GM18507 (cell line): ENCODE measurements at regions not wholly inside any gene's neighbourhood (a gene's known extent, or its start where the extent isn't known, plus 50 kb on each side); places are given as distances from the start of the nearest gene placed in this dataset.
"Not testable (repeated sequence)": the region's sequence is repeated elsewhere in the genome, so short reads cannot be mapped to it uniquely, and the experiment has no call there.

Source experiments
- DNase-seq: peaks from one replicate; pipeline ENCODE4 v3.0.0; 2011; ENCODE audit warnings: low read depth; ENCODE audit not compliant: insufficient read length; ENCODE audit errors: extremely low spot score
- FAIRE-seq: peaks from 2 replicates; lab custom pipeline; 2011; peaks lifted over from hg19 to GRCh38; lab: Jason Lieb, UNC

DNA sequence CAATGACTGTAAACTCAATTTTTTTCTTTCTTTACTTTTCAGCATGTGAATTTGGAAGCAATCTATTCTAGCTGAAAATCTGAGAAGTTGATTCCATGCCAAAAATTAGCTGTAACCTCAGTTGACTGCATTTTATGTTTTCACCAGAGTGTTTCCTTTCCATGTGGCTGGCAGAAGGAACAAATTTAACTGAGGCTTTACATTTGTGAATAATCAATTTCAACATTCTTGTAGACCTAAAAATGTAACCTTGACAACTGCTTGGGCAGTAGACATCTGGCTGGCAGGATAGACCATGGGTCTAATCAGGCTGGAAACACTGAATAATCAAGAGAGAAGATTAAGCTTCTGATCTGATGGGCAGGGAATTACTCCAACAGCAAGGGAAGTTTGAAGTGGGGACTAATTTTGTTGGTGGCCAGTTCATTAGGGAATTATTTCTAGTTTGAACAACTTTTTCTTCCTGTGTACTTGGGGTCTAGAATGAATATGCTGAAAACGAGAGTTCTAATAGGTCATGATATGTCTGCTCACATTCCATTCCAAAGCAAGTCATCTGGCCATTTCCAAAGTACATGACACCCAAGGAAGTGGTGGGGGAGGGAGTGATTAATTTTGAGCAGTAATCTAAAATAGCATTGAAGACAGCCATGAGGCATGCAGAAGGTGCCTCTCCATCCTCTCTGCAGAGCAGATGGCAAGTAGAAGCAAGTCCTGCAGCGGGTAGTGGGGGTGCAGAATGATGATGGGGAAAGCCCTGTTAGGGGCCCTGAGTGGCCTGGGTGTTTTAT, 68.2 kb downstream of the ATP23 start:
- FAIRE-seq (no peak), DNase-seq (no peak)

- FAIRE-seq (no peak), DNase-seq (no peak)
These were observed 70.3 kb downstream of the ATP23 start for GRCh38 chr12:58011676-58012075.

DNA sequence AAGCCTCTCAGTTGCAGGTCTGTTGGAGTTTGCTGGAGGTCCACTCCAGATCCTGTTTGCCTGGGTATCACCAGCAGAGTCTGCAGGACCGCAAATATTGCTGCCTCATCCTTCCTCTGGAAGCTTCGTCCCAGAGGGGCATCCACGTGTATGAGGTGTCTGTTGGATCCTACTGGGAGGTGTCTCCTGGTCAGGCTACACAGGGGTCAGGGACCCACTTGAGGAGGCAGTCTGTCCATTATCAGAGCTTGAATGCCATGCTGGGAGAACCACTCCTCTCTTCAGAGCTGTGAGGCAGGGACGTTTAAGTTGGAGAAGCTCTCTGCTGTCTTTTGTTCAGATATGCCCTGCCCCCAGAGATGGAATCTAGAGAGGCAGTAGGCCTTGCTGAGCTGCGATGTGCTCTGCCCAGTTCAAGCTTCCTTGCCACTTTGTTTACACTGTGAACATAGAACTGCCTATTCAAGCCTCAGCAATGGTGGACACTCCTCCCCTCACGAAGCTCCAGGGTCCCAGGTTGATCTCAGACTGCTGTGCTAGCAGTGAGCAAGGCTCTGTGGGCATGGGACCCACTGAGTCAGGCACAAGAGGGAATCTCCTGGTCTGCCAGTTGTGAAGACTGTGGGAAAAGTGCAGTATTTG, 81.1 kb downstream of the ATP23 start:
- not testable (repeated sequence) for FAIRE-seq, DNase-seq

DNA sequence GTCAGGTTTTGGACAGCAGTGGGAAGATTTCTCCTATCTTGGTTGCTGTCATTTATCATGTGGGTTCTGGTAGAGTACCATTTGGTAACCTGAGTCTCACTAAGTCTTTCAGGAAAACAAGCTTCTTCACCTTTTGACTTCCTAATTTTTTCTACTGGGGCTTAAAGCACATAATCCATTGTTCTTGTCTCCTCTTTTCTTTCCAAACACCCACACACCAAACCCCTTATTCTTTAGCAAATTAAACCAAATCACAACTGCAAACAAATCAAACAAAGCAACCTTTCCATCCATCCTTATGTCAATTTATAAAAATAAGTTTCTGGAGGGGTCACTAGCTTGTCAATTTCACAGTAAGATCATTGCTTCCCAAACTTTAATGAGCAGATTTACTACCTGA, 84.1 kb downstream of the ATP23 start:
- FAIRE-seq (no peak), DNase-seq (no peak)

DNA sequence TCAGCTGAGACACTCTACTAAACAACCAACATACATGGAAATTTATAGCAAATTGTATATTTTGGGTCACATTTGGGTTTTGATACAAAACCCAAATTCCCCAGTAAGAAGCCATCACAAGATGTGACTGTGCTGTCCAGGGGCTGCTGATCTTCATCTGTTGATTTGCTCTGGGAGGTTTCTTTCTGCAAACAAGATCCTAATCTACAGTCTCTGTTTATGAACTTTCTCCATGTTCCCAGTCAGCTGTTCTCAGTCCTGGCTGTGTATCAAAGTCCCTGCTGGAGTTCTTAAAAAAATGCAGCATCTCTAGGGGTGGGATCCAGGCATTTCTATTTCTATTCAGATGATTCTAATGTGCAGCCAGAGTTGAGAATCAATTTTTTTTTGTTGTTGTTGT, 85.1 kb downstream of the ATP23 start:
- FAIRE-seq (no peak), DNase-seq (no peak)

DNA sequence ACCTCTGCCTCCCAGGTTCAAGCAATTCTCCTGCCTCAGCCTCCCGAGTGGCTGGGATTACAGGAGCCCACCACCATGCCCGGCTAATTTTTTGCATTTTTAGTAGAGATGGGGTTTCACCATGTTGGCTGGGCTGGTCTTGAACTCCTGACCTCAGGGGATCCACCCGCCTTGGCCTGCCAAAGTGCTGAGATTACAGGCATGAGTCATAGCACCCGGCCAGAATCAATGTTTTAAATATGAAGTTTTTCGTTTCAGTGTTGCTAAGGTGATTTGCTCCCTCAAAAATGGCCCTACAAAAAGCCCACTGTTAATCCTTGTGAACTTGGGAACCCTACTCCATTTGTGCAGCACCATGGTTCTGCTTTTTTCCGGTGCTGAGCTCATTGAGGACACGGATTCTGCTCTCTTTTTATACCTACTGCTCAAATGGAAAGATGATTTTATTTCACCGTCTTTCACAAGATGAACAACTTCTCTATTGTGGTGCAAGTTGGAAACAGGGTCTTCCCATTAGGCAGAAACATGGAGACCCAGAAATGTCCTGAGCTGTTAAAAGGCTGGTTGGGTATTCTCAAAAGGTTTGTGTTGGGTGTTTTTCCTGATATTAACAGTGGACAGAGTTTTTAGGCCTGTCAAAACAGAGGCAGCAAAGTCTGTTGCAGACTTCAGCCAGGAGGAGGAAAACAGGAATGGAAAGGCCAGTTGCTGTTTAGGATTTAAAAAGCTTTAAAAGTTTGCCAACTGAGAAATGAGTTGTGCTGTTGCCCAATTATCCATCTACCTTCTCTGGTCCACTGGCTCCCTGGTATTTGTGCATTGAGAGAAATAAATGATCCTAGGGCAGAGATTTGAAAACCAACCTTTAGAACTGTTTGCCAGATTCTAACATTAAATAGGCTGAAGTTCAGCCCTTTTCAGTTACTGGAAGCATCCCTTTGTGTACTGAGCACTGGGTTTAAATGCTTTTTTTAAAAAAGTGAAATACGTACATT, 85.8 kb downstream of the ATP23 start:
- FAIRE-seq, result no peak
- no peak for DNase-seq

DNA sequence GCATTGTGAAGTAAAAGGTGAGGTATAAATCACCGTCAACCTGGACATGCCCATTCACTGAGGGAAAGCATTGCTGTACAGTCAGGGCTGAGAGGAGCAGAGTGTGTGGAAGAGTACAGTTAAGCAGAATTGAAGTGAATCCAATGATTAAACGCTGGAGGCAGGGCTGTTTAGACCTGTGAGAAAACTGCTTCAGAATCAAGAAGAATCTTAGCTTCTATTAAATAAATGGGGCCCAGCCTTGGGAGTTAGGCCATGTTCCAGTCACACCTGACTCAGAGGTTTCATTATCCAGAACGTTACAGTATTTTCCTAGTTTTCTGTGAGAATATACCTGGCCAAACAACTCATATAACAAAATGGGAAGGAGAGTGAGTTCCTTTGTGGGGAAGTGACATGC, 86.9 kb downstream of the ATP23 start:
- no peak for DNase-seq
- FAIRE-seq, result no peak

GRCh38 chr12:58029260-58029659, 87.9 kb downstream of the ATP23 start:
- FAIRE-seq (no peak), DNase-seq (no peak)

GRCh38 chr12:58030566-58031279, 89.4 kb downstream of the ATP23 start:
- FAIRE-seq, result no peak
- no peak for DNase-seq

DNA sequence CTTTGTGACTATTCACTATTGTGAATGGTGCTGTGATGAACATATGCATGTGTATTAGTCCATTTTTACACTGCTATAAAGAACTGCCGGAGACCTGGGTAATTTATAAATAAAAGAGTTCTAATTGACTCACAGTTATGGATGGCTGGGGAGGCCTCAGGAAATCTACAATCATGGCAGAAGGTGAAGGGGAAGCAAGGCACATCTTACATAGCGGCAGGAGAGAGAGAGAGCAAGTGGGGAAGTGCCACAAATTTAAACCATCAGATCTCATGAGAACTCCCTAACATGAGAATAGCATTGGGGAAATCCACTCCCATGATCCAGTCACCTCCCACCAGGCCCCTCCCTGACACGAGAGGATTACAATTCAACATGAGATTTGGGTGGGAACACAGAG, 90.8 kb downstream of the ATP23 start:
- FAIRE-seq (no peak), DNase-seq (no peak)

DNA sequence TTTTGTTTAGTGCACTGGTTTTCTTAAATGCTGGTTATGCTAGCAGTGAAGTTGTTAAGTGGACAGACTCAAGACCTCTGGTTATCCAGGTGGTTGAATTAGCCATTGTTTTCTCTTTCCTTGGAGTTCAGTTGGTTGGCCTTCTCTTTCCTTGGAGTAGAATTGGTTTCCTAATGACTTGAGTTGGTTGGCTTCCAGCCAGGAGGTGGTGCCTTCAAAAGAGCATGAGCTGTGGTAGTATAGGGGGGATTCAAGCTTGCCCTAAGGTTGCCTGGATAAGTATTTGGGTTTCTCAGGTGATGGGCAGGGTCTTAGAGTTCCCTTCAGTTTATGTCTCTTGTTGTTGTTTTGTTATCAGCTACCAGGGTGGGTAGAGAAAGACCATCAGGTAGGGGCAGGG, 92.5 kb downstream of the ATP23 start:
- FAIRE-seq (no peak), DNase-seq (no peak)

DNA sequence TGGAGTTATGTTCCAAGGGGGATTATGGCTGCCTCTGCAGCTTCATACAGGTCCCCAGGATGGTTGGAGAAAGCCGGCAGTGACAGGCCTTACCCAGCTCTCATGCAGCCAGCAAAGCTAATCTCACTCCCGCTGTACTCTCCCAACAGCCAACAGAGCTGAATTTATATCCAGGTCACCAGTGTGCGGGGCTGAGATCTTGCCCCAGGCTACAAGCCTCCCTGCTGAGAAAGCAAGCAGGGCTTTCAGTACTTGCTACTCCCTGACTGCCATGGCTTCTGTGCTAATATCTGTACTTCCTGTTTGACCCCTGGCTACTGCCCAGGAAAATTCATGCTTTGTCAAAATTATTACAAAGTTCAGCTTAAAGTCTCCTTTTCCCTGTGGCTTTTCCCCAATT, 92.9 kb downstream of the ATP23 start:
- FAIRE-seq, result no peak
- DNase-seq, result no peak

GRCh38 chr12:58034712-58035111, 93.3 kb downstream of the ATP23 start:
- DNase-seq (no peak), FAIRE-seq (no peak)

DNA sequence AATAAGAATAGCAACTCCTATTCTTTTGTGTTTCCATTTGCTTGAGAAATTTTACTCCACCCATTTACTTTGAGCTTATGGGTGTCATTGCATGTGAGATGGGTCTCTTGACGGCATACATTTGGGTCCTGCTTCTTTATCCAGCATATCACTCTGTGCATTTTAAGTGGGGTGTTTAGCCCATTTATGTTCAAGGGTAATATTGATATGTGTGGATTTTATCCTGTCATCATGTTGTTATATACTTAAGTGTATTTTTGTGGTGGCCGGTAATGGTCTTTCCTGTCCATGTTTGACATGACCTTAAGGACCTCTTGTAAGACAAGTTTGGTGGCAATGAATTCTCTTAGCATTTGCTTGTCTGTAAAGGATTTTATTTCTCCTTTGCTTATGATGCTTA, 100.1 kb downstream of the ATP23 start:
- FAIRE-seq, result no peak
- DNase-seq, result no peak

GRCh38 chr12:58044966-58045365, 103.6 kb downstream of the ATP23 start:
- DNase-seq (no peak), FAIRE-seq (no peak)

DNA sequence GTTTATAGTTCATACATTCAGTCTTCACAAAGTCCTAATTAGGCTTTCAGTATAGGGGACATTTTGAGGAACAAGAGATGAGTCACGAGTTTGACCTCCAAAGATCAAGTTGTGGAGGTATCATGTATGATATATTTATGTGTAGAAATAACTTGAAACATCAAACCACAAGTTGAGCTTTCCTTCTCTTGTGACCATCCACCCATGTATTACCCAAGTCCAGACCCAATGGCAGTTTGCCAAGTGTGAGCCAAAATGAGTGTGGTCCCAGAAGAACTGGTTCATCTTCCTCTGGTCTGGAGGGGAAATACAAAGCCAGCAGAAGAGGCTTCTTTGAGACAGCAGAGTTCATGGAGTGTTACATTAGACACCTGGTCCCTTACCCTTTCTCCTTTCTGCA, 104.9 kb downstream of the ATP23 start:
- FAIRE-seq, result no peak
- no peak for DNase-seq

DNA sequence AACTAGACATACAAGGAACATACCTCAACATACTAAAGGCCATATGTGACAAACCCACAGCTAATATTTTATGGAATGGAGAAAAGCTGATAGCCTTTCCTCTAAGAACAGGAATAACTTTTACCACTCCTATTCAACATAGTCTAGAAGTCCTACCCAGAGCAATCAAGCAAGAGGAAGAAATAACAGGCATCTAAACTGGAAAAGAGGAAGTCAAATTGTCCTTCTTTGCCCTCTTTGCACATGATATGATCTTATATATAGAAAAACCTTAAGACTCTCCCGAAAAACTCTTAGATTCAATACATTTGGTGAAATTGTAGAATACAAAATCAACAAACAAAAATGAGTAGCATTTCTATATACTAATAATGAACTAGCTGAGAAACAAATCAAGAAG, 110.0 kb downstream of the ATP23 start:
- FAIRE-seq, result no peak
- DNase-seq, result no peak

- DNase-seq (no peak), FAIRE-seq (no peak)
These were observed 123.3 kb downstream of the ATP23 start for GRCh38 chr12:58064666-58065065.

DNA sequence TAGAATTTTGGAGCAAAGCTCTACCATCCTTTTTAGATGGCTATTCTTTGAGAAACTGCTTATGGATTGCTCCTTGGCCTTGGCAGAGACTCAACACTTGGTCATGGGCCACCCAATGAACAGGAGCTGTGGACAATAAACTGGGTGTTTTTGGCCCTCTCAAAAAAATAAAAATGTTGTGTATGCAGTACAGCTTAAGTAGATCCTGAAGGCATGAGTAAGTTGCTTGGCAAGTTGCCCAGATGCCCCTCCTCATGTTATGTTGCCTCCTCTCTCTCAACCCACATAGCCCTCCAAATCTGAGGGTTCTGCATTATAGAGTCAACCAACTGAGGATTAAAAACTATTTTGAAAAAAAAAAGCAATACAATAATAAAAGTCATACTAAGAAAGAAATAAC, 124.9 kb downstream of the ATP23 start:
- no peak for FAIRE-seq

More for the DNA sequence above, 124.9 kb downstream of the ATP23 start:
- DNase-seq, result no peak
